Prostate gland (tissue), 2 donors: ENCODE measurements at regions not wholly inside any gene's neighbourhood (a gene's known extent, or its start where the extent isn't known, plus 50 kb on each side); places are given as distances from the start of the nearest gene placed in this dataset.

Experiments used
- POLR2A ChIP-seq: fragments of 450-650 bp; IDR thresholded peaks from one replicate; pipeline ENCODE4 v1.6.1; 2016; ENCODE audit warnings: antibody characterized with exemption, mild to moderate bottlenecking
- POLR2AphosphoS5 ChIP-seq: sonication (generic); formaldehyde crosslinking; IDR thresholded peaks from one replicate; pipeline ENCODE4 v1.6.1; 2017; ENCODE audit warnings: antibody characterized with exemption
- TF ChIP-seq, protein P1 (sequence below), 4 experiments: fragments of 200-600 bp in 2 of 4; fragments of 450-650 bp in 2 of 4; sonication (generic) in 2 of 4; IDR thresholded peaks; 1 replicate in 3 of 4; 2 replicates in 1 of 4; pipeline ENCODE4 v1.5.1; 2016 to 2019; ENCODE audit warnings: antibody characterized with exemption in 4 of 4, mild to moderate bottlenecking in 2 of 4, moderate library complexity in 2 of 4

- TF ChIP-seq, protein P1, sequence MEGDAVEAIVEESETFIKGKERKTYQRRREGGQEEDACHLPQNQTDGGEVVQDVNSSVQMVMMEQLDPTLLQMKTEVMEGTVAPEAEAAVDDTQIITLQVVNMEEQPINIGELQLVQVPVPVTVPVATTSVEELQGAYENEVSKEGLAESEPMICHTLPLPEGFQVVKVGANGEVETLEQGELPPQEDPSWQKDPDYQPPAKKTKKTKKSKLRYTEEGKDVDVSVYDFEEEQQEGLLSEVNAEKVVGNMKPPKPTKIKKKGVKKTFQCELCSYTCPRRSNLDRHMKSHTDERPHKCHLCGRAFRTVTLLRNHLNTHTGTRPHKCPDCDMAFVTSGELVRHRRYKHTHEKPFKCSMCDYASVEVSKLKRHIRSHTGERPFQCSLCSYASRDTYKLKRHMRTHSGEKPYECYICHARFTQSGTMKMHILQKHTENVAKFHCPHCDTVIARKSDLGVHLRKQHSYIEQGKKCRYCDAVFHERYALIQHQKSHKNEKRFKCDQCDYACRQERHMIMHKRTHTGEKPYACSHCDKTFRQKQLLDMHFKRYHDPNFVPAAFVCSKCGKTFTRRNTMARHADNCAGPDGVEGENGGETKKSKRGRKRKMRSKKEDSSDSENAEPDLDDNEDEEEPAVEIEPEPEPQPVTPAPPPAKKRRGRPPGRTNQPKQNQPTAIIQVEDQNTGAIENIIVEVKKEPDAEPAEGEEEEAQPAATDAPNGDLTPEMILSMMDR (IDR thresholded peaks at IDR 0.05): no peak
- TF ChIP-seq POLR2AphosphoS5 (no peak), POLR2A (no peak)
These were observed 526.3 kb downstream of the AGTPBP1 start for GRCh38 chr9:85215416-85215815.
